Epithelial cell of esophagus (primary cell): ENCODE measurements at regions not wholly inside any gene's neighbourhood (a gene's known extent, or its start where the extent isn't known, plus 50 kb on each side); places are given as distances from the start of the nearest gene placed in this dataset.

ENCODE experiments used
- DNase-seq: peaks from one replicate; pipeline ENCODE4 v3.0.0; 2010; ENCODE audit warnings: low read depth
- H3K4me3 ChIP-seq: 2 replicates; pipeline ENCODE4 v1.5.1; 2011; ENCODE audit warnings: mild to moderate bottlenecking, low read length, control low read depth
- TF ChIP-seq, protein P1 (sequence below): IDR thresholded peaks from 2 replicates; pipeline ENCODE4 v1.5.1; 2011; ENCODE audit warnings: low read depth, mild to moderate bottlenecking, low read length, control low read depth, inconsistent platforms; ENCODE audit not compliant: insufficient read depth; ENCODE audit errors: missing control alignments

DNA sequence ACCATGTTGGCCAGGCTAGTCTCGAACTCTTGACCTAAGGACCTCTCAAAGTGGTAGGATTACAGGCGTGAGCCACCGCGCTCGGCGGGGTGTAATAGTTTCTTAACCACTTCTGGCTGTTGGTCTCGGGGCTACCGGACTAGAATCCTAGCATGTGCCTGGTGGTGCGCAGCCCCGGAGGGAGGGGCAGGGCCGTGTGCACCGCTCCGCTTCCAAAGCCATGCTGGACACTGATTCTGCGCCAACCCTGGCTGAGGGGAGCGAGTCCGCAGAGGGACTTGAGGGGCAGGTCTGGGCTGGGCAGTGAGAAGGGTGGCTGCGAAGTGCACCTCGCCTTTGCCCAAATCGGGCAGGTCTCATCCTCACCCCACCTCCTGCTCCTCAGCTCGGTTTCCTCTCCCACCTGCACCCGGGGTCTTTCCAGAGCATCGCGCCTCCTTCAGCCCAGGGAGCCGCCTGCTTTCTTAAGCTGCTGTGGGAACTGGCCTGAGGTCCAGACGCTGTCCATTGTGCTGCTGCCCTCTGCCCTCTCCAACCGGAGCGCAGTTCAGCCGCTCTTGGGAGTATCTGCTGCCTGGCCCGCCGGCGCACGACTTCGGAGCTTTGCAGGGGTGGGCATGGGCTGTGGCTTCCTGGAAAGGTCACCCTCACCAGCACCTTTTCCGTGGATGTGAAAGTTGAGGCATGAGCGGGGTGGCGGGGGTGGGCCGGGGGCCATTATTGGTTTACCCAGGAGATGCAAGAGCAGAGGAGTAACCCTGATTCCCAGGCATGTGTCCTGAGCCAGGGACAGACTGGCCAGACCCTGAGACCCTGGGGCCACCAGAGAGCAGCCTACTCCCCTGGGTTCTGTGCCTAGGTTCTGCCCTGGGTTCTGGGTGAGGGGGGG lies 422.6 kb upstream of the NUPR2 start:
- no peak overlapping the region for H3K4me3 ChIP-seq
- TF ChIP-seq, protein P1, sequence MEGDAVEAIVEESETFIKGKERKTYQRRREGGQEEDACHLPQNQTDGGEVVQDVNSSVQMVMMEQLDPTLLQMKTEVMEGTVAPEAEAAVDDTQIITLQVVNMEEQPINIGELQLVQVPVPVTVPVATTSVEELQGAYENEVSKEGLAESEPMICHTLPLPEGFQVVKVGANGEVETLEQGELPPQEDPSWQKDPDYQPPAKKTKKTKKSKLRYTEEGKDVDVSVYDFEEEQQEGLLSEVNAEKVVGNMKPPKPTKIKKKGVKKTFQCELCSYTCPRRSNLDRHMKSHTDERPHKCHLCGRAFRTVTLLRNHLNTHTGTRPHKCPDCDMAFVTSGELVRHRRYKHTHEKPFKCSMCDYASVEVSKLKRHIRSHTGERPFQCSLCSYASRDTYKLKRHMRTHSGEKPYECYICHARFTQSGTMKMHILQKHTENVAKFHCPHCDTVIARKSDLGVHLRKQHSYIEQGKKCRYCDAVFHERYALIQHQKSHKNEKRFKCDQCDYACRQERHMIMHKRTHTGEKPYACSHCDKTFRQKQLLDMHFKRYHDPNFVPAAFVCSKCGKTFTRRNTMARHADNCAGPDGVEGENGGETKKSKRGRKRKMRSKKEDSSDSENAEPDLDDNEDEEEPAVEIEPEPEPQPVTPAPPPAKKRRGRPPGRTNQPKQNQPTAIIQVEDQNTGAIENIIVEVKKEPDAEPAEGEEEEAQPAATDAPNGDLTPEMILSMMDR = no peak
- no peak for DNase-seq

DNA sequence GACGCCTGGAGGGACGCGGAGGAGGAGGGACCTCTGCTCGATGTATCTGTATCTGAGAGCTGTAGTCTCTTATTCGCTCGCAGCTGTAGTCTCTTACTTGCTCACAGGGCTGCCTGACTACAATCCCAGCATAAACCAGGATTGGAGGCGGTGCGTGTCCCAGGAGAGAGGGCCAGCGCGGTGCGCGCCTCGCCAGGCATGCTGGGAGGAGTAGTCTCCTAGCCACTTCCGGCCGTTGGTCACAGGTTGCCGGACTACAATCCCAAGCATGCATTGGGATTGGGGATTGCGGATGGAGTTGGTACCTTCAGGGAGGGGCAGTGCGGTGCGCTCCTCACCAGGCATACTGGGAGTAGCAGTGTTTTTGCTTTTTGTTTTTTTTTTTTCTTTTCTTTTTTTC lies 421.7 kb upstream of the NUPR2 start:
- H3K4me3 ChIP-seq = no peak overlapping the region
- no peak for DNase-seq
- TF ChIP-seq, protein P1 = no peak

DNA sequence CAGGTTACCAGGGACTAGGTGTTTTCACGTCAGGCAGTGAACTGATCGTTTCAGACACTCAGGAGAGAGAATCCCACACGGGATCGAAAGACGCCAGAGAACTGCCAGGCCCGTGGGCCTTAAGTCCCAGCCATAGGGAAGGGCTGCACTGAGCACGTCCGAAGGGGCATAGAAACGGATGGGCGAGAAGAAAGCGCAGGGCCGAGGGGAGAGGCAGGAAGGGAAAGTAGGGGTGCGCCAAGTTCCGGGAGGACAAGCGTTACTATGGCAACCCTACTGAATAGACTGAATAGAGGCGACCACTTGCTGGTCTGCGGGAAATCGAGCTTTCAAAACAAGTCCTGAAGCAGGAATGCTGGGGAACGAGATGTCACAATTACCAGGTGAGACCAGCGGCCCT lies 421.3 kb upstream of the NUPR2 start:
- no peak for DNase-seq
- H3K4me3 ChIP-seq = no peak overlapping the region
- TF ChIP-seq, protein P1 = no peak

DNA sequence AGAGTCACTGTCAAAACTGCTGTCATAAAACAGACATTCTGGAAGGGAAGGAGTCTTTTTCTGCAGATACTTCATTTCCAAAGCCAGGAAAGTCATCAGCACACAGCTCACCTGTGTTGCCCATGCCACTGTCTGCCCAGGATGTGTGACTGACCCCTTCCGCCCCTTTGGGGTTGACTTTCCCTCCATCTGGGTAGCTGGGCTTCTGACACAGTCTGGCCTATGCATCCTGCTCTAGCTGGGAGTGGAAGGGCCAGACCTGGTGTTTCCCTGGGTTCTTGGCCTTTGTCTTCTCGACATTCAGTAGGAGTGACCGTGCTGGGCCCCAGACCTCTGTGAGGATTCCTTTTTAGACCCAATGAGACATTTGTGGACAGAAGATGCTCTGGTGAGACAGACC lies 378.9 kb upstream of the NUPR2 start:
- no peak for DNase-seq
- H3K4me3 ChIP-seq = no peak overlapping the region
- TF ChIP-seq, protein P1 = no peak

DNA sequence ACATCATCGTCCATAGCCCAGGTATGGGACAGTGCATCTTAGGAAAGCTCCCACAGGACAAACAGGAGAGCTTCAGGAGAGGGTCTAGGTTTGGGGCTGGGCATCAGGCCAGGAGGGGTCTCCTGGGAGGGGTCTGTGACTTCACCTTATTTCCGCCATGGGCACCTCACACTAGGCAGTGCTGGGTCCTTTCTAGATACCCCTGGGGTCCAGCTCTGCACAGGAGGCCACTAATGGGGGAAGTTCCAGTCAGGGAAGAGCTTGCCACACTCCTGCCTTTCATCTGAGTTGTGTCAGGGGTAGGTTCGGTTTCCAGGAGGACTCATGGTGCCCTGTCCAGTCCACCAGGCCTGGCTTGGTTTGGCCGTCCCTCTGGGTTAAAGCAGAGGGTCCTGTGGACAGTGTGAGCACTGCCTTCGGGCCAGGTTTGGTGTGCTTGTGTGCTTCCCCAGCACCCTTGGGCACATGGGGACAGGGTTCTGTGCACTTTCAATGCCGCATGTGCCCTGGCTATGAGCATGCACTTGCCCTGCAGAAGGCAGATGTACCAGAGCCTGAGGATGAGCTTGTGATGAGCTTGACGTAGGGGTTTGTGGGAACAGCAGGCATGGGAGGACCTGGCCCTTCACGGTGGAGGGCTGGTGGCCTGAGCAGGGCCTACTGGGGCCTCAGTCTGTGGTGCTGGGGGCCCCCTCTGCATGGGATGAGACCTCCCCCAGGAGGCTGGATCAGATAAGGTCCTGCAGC lies 377.7 kb upstream of the NUPR2 start:
- TF ChIP-seq, protein P1 = no peak
- DNase-seq = no peak
- no peak overlapping the region for H3K4me3 ChIP-seq

DNA sequence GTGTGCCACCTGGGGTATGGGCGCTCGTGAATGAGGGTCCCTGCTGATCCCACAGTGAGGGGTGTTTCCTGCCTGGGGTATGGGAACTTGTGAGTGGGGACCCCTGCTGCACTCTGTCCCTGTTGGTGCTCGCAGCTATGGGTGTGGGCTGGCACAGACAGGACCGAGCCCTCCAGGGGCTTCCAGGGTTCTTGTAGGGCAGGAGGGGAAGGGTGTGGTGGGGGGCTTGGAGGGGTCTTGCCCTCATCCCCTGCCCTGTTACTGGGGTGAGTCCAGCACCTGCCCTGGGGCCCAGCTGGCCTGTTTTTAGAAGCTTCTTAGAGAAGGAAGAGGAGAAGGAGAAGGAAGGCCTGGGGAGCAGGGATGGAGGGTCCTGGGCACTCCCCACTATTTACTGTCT lies 377.0 kb upstream of the NUPR2 start:
- no peak overlapping the region for H3K4me3 ChIP-seq
- TF ChIP-seq, protein P1 = no peak
- DNase-seq = no peak
